GM12801 (cell line): ENCODE measurements at regions not wholly inside any gene's neighbourhood (a gene's known extent, or its start where the extent isn't known, plus 50 kb on each side); places are given as distances from the start of the nearest gene placed in this dataset.

Experiments used
- TF ChIP-seq, protein P1 (sequence below): IDR thresholded peaks from one replicate; pipeline ENCODE4 v1.5.1; 2011; ENCODE audit warnings: control low read depth; ENCODE audit not compliant: insufficient read length; ENCODE audit errors: extremely low read depth

DNA sequence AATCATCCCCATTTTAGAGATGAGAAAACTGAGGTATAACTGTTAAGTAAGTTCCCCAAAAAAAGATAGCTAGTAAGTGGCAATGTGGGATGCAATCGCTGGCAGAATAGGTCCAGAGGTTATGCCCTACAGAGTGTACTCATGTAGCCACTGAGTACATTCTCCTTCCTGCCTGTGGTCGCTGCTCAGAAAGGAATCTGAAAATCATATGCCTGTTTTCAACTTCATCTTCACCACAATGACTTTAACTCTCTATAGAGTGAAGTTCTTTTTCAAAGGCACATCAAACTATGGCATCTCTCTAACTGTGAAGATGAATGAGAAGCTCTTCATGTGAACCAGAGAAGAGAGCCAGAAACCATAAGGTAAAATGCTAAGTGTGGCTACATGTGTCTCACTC is 162.2 kb upstream of the SLC25A13 start:
- TF ChIP-seq, protein P1, sequence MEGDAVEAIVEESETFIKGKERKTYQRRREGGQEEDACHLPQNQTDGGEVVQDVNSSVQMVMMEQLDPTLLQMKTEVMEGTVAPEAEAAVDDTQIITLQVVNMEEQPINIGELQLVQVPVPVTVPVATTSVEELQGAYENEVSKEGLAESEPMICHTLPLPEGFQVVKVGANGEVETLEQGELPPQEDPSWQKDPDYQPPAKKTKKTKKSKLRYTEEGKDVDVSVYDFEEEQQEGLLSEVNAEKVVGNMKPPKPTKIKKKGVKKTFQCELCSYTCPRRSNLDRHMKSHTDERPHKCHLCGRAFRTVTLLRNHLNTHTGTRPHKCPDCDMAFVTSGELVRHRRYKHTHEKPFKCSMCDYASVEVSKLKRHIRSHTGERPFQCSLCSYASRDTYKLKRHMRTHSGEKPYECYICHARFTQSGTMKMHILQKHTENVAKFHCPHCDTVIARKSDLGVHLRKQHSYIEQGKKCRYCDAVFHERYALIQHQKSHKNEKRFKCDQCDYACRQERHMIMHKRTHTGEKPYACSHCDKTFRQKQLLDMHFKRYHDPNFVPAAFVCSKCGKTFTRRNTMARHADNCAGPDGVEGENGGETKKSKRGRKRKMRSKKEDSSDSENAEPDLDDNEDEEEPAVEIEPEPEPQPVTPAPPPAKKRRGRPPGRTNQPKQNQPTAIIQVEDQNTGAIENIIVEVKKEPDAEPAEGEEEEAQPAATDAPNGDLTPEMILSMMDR, result no peak

DNA sequence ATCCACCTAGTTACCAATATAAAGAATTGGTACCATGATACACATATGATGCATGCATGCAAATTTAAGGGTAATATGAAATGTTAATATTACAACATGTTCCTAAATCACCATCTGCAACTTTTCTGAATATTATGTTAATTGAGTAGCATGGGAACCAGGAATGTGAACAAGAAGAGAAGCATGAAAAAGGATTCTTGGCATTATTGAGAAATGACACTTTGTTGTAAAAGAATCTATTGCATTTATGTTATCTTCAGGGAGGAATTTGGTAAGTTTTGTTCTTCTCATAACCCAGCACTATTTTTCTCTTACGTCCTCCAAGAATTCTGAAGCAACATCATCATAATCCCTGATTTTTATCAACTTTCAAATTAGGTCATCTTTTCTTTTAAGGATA is 159.9 kb upstream of the SLC25A13 start:
- TF ChIP-seq, protein P1, result no peak

DNA sequence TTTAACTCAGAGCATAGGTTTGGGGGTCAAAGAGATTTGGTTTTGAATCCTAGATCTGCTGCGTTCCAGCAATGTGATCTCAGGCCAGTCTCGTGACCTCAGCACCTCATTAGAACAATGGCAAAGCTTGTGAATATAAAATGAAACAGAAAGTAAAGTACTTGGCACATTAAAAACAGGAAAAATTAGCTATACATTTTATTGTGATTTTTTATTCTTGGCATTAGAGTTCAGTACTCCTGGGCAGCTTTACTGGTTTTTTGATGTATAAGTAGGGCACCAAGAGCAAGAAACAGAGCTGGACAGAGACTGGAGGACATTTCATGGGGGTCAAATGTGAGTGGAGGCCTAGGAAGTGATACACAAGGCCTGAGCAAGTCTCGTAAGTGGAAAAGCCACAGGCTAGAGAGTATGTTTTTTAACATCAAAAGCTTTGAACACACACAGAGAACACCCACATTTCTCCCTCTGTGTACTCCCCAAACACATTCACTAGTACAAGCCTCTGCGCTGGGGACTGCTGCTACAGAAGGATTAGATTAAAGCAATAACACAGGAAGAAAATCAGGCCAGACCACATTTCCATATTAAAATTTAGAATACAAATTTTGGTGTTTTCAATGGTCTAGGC is 157.2 kb upstream of the SLC25A13 start:
- TF ChIP-seq, protein P1, result no peak

DNA sequence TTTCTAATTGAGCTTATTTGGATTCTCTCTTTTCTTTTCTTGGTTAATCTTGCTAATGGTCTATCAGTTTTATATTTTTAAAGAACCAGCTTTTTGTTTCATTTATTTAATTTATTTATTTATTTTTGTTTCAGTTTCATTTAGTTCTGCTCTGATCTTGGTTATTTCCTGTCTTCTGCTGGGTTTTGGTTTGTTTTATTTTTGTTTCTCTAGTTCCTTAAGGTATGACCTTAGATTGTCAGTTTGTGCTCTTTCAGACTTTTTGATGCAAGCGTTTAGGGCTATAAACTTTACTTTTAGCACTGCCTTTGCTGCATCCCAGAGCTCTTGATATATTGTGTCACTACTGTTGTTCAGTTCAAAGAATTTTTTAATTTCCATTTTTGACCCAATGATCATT is 149.7 kb upstream of the SLC25A13 start:
- TF ChIP-seq, protein P1, result no peak

DNA sequence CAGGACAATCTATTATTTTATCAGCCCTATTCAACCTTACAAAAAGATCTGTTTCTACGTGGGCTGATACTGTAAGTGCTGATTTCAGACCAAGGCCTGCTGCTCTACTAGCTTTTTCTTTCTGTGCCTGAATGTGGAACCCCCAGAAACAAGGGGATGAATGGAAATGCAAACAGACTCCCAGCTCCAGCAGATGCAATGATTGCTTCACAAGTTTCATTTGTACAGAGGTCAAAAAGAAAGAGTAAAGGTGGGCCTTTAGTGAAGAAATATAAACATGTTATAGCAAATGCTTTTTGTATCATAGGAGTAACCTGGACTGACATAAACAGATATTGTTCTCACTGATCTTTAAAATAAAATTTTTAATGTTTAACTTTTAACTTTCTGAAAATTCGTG is 130.2 kb upstream of the SLC25A13 start:
- TF ChIP-seq, protein P1, result no peak

DNA sequence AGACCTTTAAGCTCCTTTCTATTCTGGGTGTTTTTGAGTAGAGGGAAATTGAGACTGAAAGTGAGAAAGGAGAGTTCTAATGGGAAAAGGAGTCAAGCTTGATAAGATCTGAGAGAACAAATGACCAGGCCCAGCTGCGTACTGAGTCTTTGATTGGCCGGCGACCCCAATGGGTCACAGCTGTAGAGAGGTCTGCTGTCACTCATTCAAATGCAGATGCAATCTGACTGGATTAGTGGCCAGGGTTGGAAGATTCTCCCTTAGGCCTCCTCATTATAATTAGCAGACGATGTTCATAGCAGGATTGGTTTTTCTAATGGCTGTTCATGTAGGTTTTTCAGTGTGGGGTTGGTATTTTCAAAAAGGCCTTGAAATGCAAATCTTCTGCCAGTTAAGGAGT is 127.2 kb upstream of the SLC25A13 start:
- TF ChIP-seq, protein P1, result no peak

DNA sequence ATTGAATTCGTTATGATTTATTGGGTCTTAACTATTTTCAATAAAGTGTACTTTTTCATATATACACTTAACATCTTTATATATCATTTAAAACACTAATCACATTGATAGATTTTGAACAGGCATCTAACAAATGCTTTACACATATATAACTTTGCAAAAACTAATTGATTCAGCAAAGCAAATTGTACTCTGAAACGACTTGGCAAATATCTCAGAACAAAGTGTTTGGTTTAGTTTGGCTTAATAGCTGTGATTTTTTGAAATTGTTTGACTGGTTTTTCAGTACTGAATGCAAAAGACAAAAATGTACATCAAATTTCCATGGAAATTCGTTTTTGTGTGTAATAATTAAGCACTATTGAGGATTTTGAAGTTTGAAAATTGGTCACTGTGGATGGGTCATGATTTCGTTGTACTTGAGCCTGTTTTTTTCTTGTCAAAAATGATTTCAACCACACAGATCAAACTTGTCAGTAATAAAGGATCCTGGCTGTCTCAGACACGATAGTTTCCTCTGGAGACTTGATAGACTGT is 125.3 kb upstream of the SLC25A13 start:
- TF ChIP-seq, protein P1, result no peak
